ENCODE measurements at regions not wholly inside any gene's neighbourhood (a gene's known extent, or its start where the extent isn't known, plus 50 kb on each side); places are given as distances from the start of the nearest gene placed in this dataset.

GRCh38 chr2:212893216-212893615 lies 258.2 kb downstream of the IKZF2 start:
- TF ChIP-seq EZH2 (IDR thresholded peaks at IDR 0.05), result no peak
- no peak for TF ChIP-seq POLR2AphosphoS5 (IDR thresholded peaks at IDR 0.05; ENCODE audit: borderline replicate concordance, low read depth, low read length)
- TF ChIP-seq FOXP2 (optimal IDR thresholded peaks at IDR 0.05; ENCODE audit: control extremely low read depth, extremely low read length, insufficient read depth), result no peak

Data from SK-N-MC (cell line).